Right atrium auricular region (tissue), 2 donors: ENCODE measurements at regions not wholly inside any gene's neighbourhood (a gene's known extent, or its start where the extent isn't known, plus 50 kb on each side); places are given as distances from the start of the nearest gene placed in this dataset.

Experiments
- DNase-seq: peaks from one replicate; pipeline ENCODE4 v3.0.0-alpha.2; 2019; ENCODE audit warnings: low spot score
- H3K27ac ChIP-seq, 2 donors: fragments of 200-600 bp; sonication (generic); 1 replicate in 1 of 2; 2 replicates in 1 of 2; pipeline ENCODE4 v1.5.1; 2016 to 2019
- H3K27me3 ChIP-seq, 2 donors: fragments of 200-600 bp; sonication (generic); one replicate each; pipeline versions ENCODE4 v1.5.1 to v1.6.0; 2017 to 2019
- H3K36me3 ChIP-seq: fragments of 200-600 bp; sonication (generic); one replicate; pipeline ENCODE4 v1.5.1; 2016
- H3K4me1 ChIP-seq, 2 donors: fragments of 200-600 bp; sonication (generic); one replicate each; pipeline versions ENCODE4 v1.5.1 to v1.6.0; 2017 to 2019
- H3K4me3 ChIP-seq, 2 donors: fragments of 200-600 bp; sonication (generic); 1 replicate in 1 of 2; 2 replicates in 1 of 2; pipeline ENCODE4 v1.5.1; 2017 to 2019; ENCODE audit warnings: mild to moderate bottlenecking in 1 of 2, moderate library complexity in 1 of 2
- H3K9me3 ChIP-seq, 2 donors: fragments of 200-600 bp; sonication (generic); one replicate each; pipeline ENCODE4 v1.5.1; 2019
- CTCF ChIP-seq, 2 donors: fragments of 200-600 bp; sonication (generic); IDR thresholded peaks; one replicate each; pipeline ENCODE4 v1.5.1; 2019; ENCODE audit warnings: antibody characterized with exemption in 2 of 2

GRCh38 chr12:59142183-59142790 is 222.0 kb upstream of the LRIG3 start:
- Histone ChIP-seq H3K4me3 (no peak overlapping the region), H3K27ac (no peak overlapping the region), H3K36me3 (no peaks in the 10 kb centered on the region), H3K9me3 (no peaks in the 10 kb centered on the region), H3K27me3 (no peaks in the 10 kb centered on the region), H3K4me1 (no peaks in the 10 kb centered on the region)
- DNase-seq, result no peak
- TF ChIP-seq CTCF (IDR thresholded peaks at IDR 0.05), result no peak

- Histone ChIP-seq H3K4me3 (no peak overlapping the region), H3K27ac (no peak overlapping the region), H3K9me3 (no peaks in the 10 kb centered on the region), H3K4me1 (no peaks in the 10 kb centered on the region), H3K36me3 (no peaks in the 10 kb centered on the region), H3K27me3 (no peaks in the 10 kb centered on the region)
- no peak for TF ChIP-seq CTCF (IDR thresholded peaks at IDR 0.05)
- no peak for DNase-seq
Measured at GRCh38 chr12:59134750-59135149, 214.4 kb upstream of the LRIG3 start.

GRCh38 chr12:59131462-59131861 is 211.2 kb upstream of the LRIG3 start:
- no peaks in the 10 kb centered on the region for H3K27me3 ChIP-seq
- no peaks in the 10 kb centered on the region for H3K9me3 ChIP-seq
- no peak for DNase-seq
- no peak overlapping the region for H3K4me3 ChIP-seq
- no peak for TF ChIP-seq CTCF (IDR thresholded peaks at IDR 0.05)
- H3K36me3 ChIP-seq, result no peaks in the 10 kb centered on the region
- no peaks in the 10 kb centered on the region for H3K4me1 ChIP-seq
- no peak overlapping the region for H3K27ac ChIP-seq

GRCh38 chr12:59122784-59123183 is 202.5 kb upstream of the LRIG3 start:
- no peak overlapping the region for H3K27ac ChIP-seq
- DNase-seq, result no peak

GRCh38 chr12:59121451-59121850 is 201.1 kb upstream of the LRIG3 start:
- Histone ChIP-seq H3K27me3 (no peaks in the 10 kb centered on the region), H3K4me3 (no peak overlapping the region), H3K36me3 (no peaks in the 10 kb centered on the region), H3K4me1 (no peaks in the 10 kb centered on the region), H3K27ac (no peak overlapping the region), H3K9me3 (no peaks in the 10 kb centered on the region)
- TF ChIP-seq CTCF (IDR thresholded peaks at IDR 0.05), result no peak
- no peak for DNase-seq

More at GRCh38 chr12:59122784-59123183, 202.5 kb upstream of the LRIG3 start:
- Histone ChIP-seq H3K36me3 (no peaks in the 10 kb centered on the region), H3K27me3 (no peaks in the 10 kb centered on the region), H3K4me1 (no peaks in the 10 kb centered on the region), H3K4me3 (no peak overlapping the region), H3K9me3 (no peaks in the 10 kb centered on the region)
- TF ChIP-seq CTCF (IDR thresholded peaks at IDR 0.05), result no peak

- Histone ChIP-seq H3K4me1 (no peaks in the 10 kb centered on the region), H3K36me3 (no peaks in the 10 kb centered on the region), H3K9me3 (no peaks in the 10 kb centered on the region), H3K4me3 (no peak overlapping the region), H3K27ac (no peak overlapping the region), H3K27me3 (no peaks in the 10 kb centered on the region)
- no peak for DNase-seq
- no peak for TF ChIP-seq CTCF (IDR thresholded peaks at IDR 0.05)
Measured at GRCh38 chr12:59119676-59120075, 199.4 kb upstream of the LRIG3 start.
